ENCODE measurements at regions not wholly inside any gene's neighbourhood (a gene's known extent, or its start where the extent isn't known, plus 50 kb on each side); places are given as distances from the start of the nearest gene placed in this dataset.

DNA sequence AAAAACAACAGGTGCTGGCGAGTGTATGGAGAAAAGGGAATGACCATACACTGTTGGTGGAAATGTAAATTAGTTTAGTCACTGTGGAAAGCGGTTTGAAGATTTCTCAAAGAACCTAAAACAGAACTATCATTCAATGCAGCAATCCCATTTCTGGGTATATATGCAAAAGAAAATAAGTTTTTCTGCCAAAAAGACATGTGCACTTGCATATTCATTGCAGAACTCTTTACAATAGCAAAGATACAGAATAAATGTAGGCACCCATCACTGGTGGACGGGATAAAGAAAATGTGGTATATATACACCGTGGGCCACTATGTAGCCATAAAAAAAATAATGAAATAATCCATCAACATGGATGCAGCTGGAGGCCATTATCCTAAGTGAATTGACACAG lies 105.1 kb upstream of the FSTL5 start:
- Mint-ChIP-seq H3K36me3 (ENCODE audit: low read depth) (no peaks in the 10 kb centered on the region), H3K27ac (no peak overlapping the region), H3K27me3 (no peaks in the 10 kb centered on the region), H3K4me3 (no peak overlapping the region), H3K9me3 (peaks cover 30% of the 10 kb centered on the region), H3K4me1 (ENCODE audit: low read depth) (no peaks in the 10 kb centered on the region)
- ChIA-PET POLR2A (no interaction called here), CTCF (no interaction called here)
- TF ChIP-seq, protein P1, sequence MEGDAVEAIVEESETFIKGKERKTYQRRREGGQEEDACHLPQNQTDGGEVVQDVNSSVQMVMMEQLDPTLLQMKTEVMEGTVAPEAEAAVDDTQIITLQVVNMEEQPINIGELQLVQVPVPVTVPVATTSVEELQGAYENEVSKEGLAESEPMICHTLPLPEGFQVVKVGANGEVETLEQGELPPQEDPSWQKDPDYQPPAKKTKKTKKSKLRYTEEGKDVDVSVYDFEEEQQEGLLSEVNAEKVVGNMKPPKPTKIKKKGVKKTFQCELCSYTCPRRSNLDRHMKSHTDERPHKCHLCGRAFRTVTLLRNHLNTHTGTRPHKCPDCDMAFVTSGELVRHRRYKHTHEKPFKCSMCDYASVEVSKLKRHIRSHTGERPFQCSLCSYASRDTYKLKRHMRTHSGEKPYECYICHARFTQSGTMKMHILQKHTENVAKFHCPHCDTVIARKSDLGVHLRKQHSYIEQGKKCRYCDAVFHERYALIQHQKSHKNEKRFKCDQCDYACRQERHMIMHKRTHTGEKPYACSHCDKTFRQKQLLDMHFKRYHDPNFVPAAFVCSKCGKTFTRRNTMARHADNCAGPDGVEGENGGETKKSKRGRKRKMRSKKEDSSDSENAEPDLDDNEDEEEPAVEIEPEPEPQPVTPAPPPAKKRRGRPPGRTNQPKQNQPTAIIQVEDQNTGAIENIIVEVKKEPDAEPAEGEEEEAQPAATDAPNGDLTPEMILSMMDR (IDR thresholded peaks at IDR 0.05), result no peak
- DNase-seq, result no peak
- intact Hi-C loops (cut with micrococcal nuclease), result no loop called here
- no peak for ATAC-seq

DNA sequence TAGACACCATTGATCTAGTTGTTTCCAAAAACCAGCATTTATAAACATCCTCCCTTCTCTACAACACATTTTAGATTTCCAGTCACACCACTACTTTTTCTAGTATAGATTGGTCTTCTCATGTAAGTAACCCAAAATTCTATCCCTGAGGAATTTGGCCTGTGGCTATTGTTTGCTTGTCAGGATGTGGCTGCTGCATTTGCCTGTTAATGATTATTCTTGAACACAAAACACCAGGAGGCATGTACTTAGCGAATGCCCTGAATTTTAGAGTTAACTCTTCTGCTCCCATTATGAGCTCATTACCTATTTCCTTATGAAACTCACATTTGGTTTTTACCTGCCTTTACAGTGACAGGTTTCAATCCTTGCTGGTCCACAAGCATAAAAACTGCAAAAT lies 102.0 kb upstream of the FSTL5 start:
- no peak overlapping the region for H3K4me3 Mint-ChIP-seq
- peaks cover 30% of the 10 kb centered on the region for H3K9me3 Mint-ChIP-seq
- ChIA-PET POLR2A (no interaction called here), CTCF (no interaction called here)
- H3K27me3 Mint-ChIP-seq, result no peaks in the 10 kb centered on the region
- TF ChIP-seq, protein P1 (IDR thresholded peaks at IDR 0.05), result no peak
- DNase-seq (no peak), ATAC-seq (no peak)
- H3K36me3 Mint-ChIP-seq (ENCODE audit: low read depth), result no peaks in the 10 kb centered on the region
- H3K27ac Mint-ChIP-seq, result no peak overlapping the region
- intact Hi-C loops (cut with micrococcal nuclease), result no loop called here
- no peaks in the 10 kb centered on the region for H3K4me1 Mint-ChIP-seq (ENCODE audit: low read depth)

DNA sequence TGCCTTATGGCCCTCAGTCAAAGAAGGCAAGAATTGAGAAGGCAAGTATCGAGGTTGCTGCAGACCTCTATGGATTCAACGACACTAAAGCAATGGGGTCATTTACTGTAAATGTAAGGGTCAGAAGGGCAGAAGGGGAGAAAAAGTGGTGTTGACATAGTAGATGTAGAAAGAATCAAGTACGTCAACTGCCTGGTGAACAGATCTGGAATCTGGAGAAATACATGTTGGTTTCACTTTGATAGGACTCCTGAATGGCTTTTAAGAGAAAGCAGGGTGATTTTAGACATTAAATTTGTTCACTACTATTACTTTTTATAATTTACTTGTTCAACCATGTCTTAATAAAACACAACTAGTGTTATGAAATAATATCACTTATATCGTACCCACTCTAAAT lies 81.3 kb upstream of the FSTL5 start:
- no peaks in the 10 kb centered on the region for H3K4me1 Mint-ChIP-seq (ENCODE audit: low read depth)
- H3K4me3 Mint-ChIP-seq, result no peak overlapping the region
- POLR2A ChIA-PET, result no interaction called here
- ATAC-seq, result no peak
- H3K36me3 Mint-ChIP-seq (ENCODE audit: low read depth), result no peaks in the 10 kb centered on the region
- CTCF ChIA-PET, result no interaction called here
- H3K9me3 Mint-ChIP-seq, result peaks cover 6% of the 10 kb centered on the region
- H3K27me3 Mint-ChIP-seq, result no peaks in the 10 kb centered on the region
- intact Hi-C loops (cut with micrococcal nuclease), result no loop called here
- no peak overlapping the region for H3K27ac Mint-ChIP-seq
- TF ChIP-seq, protein P1 (IDR thresholded peaks at IDR 0.05), result no peak
- DNase-seq, result no peak

DNA sequence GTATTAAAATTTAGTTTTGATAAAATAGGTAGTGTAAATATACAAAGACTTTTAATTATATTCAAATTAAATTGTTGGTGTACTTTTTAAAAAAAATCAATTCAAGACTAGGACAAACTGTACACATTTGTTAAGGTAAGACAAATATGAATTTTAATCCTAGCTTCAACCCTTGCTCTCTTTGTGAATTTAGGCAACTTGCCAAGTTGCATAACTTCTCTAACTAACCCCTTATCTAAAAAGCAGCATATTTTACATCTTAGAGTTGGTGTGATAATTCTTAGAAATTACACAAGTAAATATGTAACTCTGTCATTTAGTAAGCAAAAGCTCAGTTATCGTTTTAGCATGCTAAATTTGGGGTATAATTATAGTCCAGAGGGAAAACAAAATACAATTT lies 78.1 kb upstream of the FSTL5 start:
- Mint-ChIP-seq H3K27me3 (no peaks in the 10 kb centered on the region), H3K4me3 (no peak overlapping the region), H3K36me3 (ENCODE audit: low read depth) (no peaks in the 10 kb centered on the region), H3K4me1 (ENCODE audit: low read depth) (no peaks in the 10 kb centered on the region), H3K27ac (no peak overlapping the region), H3K9me3 (peaks cover 4% of the 10 kb centered on the region)
- DNase-seq, result no peak
- intact Hi-C loops (cut with micrococcal nuclease), result no loop called here
- no peak for ATAC-seq
- POLR2A ChIA-PET, result no interaction called here
- CTCF ChIA-PET, result no interaction called here
- TF ChIP-seq, protein P1 (IDR thresholded peaks at IDR 0.05), result no peak

DNA sequence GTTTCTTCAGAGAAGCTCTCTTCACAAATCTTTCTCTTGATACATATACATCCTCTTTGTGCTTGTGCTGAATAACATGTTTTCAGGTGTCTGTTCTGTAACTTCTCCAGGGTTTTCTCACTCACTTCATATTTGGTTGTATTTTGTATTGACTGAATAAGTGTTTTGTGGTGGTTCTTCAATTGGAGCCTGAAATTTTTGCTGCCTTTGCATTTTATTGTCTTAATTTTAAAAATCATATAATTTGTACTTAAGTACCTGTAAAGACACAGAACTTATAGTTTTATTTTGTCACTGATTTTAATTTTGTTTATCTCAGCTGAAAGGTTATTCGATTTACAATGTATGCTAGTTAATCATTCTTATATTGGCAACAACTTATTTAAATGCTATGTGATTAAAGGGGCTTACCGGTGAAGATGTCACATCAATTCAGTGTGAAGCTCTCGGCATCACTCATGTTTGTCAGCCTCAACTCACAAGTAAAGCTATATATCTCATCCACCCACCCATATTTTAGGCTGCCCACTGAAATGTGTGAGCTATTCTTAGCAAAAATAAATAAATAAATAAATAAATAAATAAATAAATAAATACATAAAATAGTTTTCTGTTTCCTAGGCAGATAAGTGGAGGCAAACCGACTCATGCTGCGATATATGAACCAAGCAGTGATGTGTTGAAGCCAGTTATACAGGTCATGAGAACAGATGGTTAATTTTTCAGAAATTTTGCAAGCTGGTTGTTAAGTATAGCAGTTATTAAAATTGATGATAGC lies 76.4 kb upstream of the FSTL5 start:
- DNase-seq (no peak), ATAC-seq (no peak)
- no peak overlapping the region for H3K27ac Mint-ChIP-seq
- H3K4me3 Mint-ChIP-seq, result no peak overlapping the region
- peaks cover 2% of the 10 kb centered on the region for H3K9me3 Mint-ChIP-seq
- ChIA-PET CTCF (no interaction called here), POLR2A (no interaction called here)
- H3K4me1 Mint-ChIP-seq (ENCODE audit: low read depth), result no peaks in the 10 kb centered on the region
- H3K27me3 Mint-ChIP-seq, result no peaks in the 10 kb centered on the region
- no peaks in the 10 kb centered on the region for H3K36me3 Mint-ChIP-seq (ENCODE audit: low read depth)
- TF ChIP-seq, protein P1 (IDR thresholded peaks at IDR 0.05), result no peak
- intact Hi-C loops (cut with micrococcal nuclease), result no loop called here

All from activated CD8-positive, alpha-beta T cell treated with anti-CD3 and anti-CD28 coated beads for 36 hours (primary cell).